ENCODE measurements at regions not wholly inside any gene's neighbourhood (a gene's known extent, or its start where the extent isn't known, plus 50 kb on each side); places are given as distances from the start of the nearest gene placed in this dataset.

DNA sequence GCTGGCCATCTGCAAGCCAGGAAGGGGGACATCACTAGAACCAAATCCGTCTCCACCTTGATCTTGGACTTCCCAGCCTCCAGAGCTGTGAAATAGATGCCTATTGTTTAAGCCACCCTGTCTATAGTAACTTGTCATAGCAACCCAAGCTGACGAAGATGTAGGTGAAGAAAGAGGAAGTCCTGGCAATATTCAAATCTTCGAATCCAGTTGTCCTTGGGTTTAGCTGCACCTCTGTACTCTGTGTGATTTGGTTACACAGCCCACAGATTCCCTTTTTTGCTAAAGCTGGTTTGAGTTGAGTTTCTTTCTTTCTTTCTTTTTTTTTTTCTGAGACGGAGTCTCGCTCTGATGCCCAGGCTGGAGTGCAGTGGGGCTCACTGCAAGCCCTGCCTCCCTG lies 68.0 kb upstream of the XCR1 start:
- TF ChIP-seq, protein P1, sequence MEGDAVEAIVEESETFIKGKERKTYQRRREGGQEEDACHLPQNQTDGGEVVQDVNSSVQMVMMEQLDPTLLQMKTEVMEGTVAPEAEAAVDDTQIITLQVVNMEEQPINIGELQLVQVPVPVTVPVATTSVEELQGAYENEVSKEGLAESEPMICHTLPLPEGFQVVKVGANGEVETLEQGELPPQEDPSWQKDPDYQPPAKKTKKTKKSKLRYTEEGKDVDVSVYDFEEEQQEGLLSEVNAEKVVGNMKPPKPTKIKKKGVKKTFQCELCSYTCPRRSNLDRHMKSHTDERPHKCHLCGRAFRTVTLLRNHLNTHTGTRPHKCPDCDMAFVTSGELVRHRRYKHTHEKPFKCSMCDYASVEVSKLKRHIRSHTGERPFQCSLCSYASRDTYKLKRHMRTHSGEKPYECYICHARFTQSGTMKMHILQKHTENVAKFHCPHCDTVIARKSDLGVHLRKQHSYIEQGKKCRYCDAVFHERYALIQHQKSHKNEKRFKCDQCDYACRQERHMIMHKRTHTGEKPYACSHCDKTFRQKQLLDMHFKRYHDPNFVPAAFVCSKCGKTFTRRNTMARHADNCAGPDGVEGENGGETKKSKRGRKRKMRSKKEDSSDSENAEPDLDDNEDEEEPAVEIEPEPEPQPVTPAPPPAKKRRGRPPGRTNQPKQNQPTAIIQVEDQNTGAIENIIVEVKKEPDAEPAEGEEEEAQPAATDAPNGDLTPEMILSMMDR (IDR thresholded peaks at IDR 0.05; ENCODE audit: poor library complexity, severe bottlenecking) = no peak
- TF ChIP-seq, protein P2, sequence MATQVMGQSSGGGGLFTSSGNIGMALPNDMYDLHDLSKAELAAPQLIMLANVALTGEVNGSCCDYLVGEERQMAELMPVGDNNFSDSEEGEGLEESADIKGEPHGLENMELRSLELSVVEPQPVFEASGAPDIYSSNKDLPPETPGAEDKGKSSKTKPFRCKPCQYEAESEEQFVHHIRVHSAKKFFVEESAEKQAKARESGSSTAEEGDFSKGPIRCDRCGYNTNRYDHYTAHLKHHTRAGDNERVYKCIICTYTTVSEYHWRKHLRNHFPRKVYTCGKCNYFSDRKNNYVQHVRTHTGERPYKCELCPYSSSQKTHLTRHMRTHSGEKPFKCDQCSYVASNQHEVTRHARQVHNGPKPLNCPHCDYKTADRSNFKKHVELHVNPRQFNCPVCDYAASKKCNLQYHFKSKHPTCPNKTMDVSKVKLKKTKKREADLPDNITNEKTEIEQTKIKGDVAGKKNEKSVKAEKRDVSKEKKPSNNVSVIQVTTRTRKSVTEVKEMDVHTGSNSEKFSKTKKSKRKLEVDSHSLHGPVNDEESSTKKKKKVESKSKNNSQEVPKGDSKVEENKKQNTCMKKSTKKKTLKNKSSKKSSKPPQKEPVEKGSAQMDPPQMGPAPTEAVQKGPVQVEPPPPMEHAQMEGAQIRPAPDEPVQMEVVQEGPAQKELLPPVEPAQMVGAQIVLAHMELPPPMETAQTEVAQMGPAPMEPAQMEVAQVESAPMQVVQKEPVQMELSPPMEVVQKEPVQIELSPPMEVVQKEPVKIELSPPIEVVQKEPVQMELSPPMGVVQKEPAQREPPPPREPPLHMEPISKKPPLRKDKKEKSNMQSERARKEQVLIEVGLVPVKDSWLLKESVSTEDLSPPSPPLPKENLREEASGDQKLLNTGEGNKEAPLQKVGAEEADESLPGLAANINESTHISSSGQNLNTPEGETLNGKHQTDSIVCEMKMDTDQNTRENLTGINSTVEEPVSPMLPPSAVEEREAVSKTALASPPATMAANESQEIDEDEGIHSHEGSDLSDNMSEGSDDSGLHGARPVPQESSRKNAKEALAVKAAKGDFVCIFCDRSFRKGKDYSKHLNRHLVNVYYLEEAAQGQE (IDR thresholded peaks at IDR 0.05; ENCODE audit: borderline replicate concordance) = no peak
- TF ChIP-seq POLR2AphosphoS5 (IDR thresholded peaks at IDR 0.05) (no peak), MXI1 (conservative IDR thresholded peaks at IDR 0.05; ENCODE audit: poor library complexity, severe bottlenecking) (no peak), EZH2 (IDR thresholded peaks at IDR 0.05; ENCODE audit: borderline replicate concordance, insufficient read depth, low read length, poor library complexity, severe bottlenecking) (no peak), EP300 (conservative IDR thresholded peaks at IDR 0.05; ENCODE audit: poor library complexity, severe bottlenecking) (no peak), TAF1 (IDR thresholded peaks at IDR 0.05; ENCODE audit: low read depth) (no peak)
